ENCODE measurements at regions not wholly inside any gene's neighbourhood (a gene's known extent, or its start where the extent isn't known, plus 50 kb on each side); places are given as distances from the start of the nearest gene placed in this dataset.

DNA sequence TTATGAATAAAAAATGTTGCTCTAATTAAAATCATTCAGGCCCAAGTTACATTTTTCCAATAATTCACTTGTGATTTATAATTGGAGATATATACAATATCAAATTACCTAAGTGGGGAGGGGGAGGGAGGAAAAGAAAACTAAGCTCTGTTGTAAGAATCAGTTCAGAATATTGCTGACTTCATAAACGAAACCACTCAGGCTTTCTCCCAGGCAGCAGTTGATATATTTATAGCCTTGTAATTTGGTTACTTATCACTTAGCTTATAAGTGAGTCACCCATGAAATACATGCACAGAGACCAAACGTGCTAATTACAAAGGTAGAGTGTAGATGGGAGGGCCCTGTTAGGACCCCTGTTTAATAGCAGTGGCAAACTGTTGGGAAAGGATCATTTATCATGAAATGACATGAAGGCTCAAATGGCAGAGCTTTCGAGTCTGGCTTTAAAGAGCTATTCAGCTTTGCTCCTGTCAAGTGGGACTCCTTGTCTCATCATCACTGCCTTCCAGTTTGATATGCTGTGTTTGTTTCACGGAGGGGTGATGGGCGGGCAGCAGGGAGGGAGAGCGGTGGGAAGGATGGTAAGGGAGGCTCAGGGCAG is 105.6 kb upstream of the PGRMC2 start:
- Histone ChIP-seq H3K4me3 (no peak overlapping the region), H3K36me3 (no peaks in the 10 kb centered on the region), H3K27me3 (no peaks in the 10 kb centered on the region), H3K9me3 (no peaks in the 10 kb centered on the region)
- DNase-seq: no peak

DNA sequence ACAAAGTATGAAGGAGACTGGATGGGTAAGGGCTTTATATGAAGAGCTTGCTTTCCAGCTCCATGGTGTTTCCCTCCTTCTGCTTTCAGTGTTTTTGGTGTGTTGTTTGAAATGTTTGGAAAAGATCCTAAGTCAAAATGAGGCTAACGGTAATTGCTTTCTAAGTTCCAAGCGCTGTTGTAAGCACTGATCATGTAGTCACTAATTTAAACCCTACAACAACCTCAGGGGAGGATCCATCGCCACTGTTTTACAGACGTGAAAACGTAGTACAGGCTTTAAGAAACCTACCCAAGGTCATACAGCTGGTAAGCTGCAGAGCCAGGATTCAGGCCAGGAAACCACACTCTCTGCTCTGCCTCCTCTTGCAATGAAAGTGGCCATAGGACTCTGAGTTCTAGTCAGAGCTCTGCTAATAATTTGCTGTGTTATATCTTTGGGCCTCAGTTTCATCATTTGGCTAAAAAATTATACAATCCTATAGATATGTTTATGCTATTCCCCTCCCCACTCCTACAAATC is 102.9 kb upstream of the PGRMC2 start:
- DNase-seq: no peak
- no peak overlapping the region for H3K4me3 ChIP-seq
- H3K27me3 ChIP-seq: no peaks in the 10 kb centered on the region
- H3K9me3 ChIP-seq: no peaks in the 10 kb centered on the region
- H3K36me3 ChIP-seq: no peaks in the 10 kb centered on the region

DNA sequence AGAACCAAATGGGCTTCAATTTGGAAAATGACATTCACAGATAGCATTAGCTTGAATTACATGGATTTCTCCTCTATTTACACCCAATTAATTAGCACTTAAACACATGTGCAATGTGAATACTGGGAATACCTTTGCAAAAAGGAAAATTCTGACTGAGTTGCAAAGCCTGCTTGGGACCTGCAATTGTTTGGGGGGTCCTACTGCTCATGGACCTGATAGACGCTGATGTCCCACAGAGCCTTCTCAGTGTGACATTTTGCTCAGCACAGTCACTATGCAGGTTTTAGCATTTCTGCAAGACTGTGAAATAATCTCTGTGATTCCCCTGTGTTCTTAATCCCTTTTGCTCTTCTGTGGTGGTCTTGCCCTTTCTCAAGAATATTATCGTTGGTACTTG is 101.2 kb upstream of the PGRMC2 start:
- H3K27me3 ChIP-seq: no peaks in the 10 kb centered on the region
- DNase-seq: no peak
- H3K36me3 ChIP-seq: no peaks in the 10 kb centered on the region
- H3K9me3 ChIP-seq: no peaks in the 10 kb centered on the region
- no peak overlapping the region for H3K4me3 ChIP-seq

DNA sequence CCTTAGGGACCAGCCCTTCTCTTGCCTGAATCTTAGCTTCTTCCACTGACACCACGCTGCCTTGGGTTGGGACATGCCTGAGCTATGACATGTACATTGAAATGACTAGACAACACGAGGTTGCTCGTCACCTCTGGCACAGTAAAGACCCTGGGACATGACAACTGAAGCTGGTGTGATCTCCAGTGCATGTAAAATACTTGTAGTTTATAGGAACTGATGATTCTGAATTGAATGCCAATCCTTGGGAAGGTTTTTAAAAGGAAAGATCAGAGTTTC is 100.7 kb upstream of the PGRMC2 start:
- Histone ChIP-seq H3K27me3 (no peaks in the 10 kb centered on the region), H3K9me3 (no peaks in the 10 kb centered on the region), H3K36me3 (no peaks in the 10 kb centered on the region), H3K4me3 (no peak overlapping the region)
- DNase-seq: no peak

DNA sequence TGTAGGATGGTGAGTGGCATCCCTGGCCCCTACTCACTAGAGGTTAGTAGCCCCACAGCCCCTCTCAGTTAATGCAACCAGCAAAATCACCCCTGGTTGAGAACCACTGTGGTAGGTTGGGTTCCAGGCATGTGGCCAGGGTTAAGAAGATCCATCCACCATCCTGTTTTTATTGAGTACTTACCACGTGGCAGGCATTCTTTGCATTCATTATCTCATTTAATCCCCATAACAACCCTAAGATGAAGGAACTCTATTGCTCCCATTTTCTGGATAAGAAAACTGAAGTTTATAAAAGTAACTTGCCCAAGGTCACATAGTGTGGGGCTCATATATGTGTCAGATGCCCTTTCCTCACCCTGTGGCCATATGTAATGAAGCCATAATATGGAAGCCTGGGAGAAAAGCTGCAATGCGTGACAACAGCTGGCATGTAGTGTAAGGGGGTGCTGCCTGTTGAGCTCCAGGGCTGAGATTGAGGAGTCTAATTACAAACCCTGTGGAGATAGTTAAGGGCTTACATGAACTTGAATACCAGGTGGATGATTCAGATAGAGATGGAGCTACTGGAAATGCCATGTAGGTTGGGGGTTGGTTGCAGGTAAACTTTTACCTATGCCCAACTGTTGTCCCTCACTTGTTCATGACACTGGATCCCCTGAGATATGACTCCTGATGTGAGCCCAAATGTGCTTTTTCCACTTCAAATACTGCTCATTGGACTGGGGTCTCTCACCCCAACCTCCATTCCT is 100.2 kb upstream of the PGRMC2 start:
- DNase-seq: no peak
- no peak overlapping the region for H3K4me3 ChIP-seq

DNA sequence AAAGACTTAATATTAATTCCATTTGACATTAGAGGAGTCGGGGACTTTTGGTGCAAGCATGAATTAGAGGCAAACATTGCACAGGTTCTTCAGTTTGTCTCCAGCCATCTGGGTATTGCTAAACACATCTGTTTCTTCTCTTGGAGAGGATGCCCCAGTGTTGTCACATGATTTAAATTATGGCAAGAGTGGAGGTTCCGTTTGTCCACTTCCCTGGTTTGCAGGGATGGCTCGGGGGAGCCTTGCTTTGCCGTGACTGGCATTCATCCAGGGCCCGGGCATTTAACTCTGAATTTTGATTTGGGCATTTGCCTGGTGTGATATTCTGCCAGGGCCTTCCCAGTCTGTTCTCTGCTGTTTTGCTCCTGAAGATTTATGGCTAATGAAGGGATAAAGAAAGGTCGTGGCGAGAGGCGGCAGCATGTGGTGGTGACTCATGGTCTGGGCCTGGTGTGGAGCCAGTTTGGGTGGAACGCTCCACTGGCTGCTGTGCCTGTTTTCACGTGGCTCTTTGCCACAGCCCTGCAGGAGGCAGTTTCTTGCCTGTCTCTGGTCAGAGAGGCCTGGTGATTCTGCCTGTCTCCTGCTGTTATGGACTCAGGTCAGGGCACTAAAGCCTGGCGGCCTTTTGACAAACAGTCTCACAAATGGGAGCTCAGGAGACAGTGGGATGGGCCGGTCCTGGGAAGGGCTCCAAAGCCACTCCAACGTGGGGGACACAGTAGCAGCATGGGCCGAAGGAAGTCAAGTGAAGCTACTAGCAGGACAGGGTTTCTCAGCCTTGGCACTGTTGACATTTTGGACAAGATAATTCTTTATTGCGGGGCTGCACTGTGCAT is 99.4 kb upstream of the PGRMC2 start:
- no peaks in the 10 kb centered on the region for H3K27me3 ChIP-seq
- no peaks in the 10 kb centered on the region for H3K9me3 ChIP-seq
- H3K4me3 ChIP-seq: no peak overlapping the region
- DNase-seq: peak; percentile 96
- no peaks in the 10 kb centered on the region for H3K36me3 ChIP-seq

More for the DNA sequence above, 100.2 kb upstream of the PGRMC2 start:
- Histone ChIP-seq H3K27me3 (no peaks in the 10 kb centered on the region), H3K36me3 (no peaks in the 10 kb centered on the region), H3K9me3 (no peaks in the 10 kb centered on the region)

DNA sequence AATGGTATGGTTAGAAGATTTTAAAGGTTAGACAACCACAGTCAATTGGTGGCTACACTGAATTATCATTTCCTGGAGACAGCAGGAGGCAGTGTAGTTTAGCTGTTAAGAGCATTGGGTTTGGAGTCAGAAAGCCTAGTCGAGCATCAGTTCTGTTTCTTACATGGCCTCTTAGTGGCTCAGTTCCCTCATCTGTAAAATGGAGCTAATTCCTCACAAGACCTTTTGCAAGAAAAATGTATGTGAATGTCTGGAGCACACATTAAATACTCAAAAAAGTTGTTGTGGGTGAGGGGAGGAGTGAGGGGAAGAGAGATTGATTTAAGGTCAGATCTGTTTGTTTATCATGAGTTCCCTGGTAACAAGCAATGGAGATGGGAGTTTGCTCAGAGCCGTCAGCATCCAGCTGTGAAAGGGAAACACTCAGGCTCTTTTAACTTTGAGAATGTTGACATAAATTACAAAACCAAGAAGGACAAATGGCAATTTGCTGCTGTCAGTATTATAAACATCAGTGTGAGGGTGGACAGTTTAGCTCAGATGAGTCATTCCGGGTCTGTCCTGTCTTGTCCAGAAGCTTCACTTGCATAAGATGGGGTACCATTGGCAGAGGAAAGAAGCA is 98.2 kb upstream of the PGRMC2 start:
- Histone ChIP-seq H3K9me3 (no peaks in the 10 kb centered on the region), H3K36me3 (no peaks in the 10 kb centered on the region), H3K27me3 (no peaks in the 10 kb centered on the region), H3K4me3 (no peak overlapping the region)
- DNase-seq: peak; percentile 21

DNA sequence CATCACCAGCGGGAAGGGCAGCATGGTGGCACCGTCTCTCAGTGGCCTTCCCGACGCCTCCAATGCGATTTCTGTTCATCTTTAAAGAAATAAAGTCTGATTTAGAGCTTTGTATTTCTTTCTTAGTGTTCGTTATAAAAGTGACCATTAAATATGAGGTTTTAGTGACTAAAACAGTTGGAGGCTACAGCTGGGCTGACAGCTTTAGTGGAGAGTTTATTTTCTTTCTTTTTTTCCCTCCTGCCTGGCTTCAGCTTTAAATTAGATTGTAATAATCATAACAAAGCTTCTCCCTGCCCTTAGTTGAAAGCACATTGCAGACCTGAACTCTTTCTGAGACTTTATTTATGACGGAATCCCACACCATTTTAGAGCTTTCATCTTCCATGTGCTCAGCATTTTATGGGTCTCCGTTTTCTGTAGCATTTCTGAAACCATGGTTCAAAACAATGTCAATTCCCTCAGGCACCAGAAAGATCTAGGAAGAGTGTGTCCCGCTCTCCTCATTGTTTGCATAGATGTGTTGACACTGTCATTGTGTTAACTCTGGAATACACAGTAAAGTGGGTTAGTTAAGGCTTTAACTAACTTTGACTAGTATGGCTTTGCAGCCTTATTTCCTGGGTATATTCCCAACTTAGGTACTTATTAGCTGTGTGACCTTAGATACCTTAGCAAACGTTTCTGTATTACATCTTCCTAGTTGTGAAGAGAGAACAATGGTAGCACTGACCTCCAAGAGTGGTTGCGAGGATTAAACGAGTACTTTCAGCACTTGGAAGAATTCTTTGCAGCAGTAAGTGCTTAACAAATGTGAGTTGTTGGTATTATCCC is 97.4 kb upstream of the PGRMC2 start:
- DNase-seq: no peak
- no peaks in the 10 kb centered on the region for H3K27me3 ChIP-seq
- H3K36me3 ChIP-seq: no peaks in the 10 kb centered on the region
- H3K4me3 ChIP-seq: no peak overlapping the region
- no peaks in the 10 kb centered on the region for H3K9me3 ChIP-seq

DNA sequence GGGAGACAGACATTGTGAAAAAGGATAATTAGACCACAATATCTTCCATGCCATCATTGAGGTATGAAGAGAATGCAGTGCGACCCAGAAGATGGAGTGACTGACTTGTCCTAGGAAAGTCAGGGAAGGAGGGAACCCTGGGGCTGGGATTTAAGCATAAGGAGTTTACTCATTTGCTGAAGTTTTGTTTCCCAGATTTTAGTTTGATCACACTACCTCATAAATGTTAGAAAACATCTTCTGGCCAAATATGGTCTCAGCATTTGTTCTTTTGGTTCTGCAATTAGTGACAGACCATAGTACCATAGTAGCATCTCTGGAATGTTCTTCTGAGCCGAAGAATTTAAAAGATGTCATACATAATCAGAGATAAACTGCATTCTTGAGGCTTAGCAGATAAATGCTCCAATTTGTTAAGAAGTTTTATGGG is 96.5 kb upstream of the PGRMC2 start:
- Histone ChIP-seq H3K9me3 (no peaks in the 10 kb centered on the region), H3K4me3 (no peak overlapping the region)
- DNase-seq: no peak

DNA sequence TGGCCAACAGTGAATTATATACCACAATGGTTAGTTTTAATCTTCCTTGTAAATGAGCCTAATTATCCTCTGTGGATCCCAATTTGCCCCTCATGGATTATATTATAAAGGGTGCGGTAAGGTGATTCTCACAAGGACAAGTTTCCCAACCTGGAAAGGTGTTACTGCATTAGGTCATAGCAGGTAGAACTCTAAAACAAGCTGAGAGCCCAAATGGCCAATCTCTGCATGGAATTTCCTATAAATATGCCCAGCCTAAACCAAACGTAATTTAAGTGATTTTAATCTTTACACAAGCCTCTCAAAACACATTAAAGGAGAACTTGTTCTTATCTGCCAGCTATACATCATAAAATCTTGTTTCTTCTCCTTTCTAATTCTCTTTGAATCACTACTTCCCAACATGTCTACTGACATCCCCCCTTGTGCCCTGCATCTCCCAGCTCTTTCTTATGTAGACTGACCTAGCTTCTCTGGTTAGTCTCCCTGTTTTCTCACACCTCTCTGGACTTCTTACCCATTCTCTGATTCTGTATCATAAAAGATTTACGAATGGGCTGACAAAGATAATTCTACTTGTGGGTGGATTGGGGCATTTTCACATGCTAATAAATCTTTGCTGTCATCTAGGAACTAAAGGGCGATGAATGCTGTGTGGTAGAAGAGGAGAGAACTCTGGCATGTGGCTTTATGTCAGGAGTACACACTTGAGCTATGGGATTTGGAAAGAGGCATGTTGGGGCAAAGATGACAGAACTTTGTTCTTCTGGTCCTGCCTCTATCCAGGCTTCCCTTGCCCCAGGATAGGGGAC is 94.3 kb upstream of the PGRMC2 start:
- Histone ChIP-seq H3K27me3 (no peaks in the 10 kb centered on the region), H3K4me3 (no peak overlapping the region), H3K9me3 (no peaks in the 10 kb centered on the region), H3K36me3 (no peaks in the 10 kb centered on the region)
- DNase-seq: no peak

More for the DNA sequence above, 96.5 kb upstream of the PGRMC2 start:
- Histone ChIP-seq H3K36me3 (no peaks in the 10 kb centered on the region), H3K27me3 (no peaks in the 10 kb centered on the region)

DNA sequence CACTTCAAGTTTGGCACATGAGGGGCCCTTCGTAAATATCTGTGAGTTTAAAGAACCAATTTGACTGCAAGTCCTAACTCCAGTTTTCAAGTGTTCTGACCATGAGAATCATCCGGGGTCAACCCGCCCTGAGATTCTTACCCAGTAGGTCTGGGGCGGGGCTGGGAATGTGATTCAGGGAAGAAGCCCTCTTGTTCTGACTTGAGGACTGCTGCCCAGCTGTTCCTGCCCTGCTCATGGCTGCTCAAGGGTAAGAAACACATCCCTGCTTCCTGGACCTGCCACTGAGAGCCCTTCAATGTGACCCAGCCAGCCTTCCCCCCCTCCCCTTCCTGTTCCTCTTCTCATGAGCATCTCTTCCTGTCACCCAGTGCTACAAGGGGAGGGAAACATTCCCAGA is 92.7 kb upstream of the PGRMC2 start:
- DNase-seq: no peak
- no peaks in the 10 kb centered on the region for H3K36me3 ChIP-seq
- H3K4me3 ChIP-seq: no peak overlapping the region

DNA sequence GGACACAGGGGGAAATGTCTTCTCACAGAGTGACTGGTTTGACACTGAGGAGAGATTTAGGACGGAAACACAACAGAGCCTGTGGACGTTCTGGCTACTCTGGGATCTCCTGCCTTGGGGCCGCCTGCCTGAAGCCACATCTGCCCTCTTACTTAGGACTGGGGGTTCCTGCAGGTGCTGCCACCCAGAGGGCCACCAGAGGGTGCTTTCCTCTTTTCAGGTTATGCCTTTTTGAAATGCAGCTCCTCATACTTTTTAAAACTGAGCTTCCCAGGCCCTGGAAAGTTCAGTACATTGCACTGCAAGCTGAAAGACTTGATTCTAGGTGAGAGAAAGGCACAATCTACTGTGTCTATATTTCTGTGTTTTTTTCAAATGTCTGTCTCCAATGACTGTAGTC is 92.2 kb upstream of the PGRMC2 start:
- H3K9me3 ChIP-seq: no peaks in the 10 kb centered on the region
- no peaks in the 10 kb centered on the region for H3K36me3 ChIP-seq
- H3K27me3 ChIP-seq: no peaks in the 10 kb centered on the region
- no peak overlapping the region for H3K4me3 ChIP-seq
- DNase-seq: peak; percentile 31

More for the DNA sequence above, 92.7 kb upstream of the PGRMC2 start:
- H3K27me3 ChIP-seq: no peaks in the 10 kb centered on the region
- no peaks in the 10 kb centered on the region for H3K9me3 ChIP-seq

DNA sequence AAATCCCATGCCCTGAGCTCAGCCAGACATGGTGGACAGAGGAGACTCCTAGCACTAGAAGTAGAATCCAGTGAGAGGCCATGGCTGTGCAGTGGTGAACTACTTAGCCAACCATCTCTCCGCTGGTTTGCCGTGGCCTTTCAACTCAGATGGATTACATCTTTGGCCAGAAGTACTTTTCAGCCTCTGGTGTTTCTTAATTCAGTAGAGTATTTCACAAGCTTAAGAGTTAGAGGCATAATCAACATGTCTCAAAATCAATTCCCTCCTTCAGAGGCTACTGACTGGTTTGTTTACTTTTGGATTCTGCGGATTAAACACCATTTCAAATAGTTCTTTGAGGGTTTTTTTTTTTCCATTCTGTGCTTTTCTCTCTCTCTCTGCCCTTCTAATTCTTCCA is 91.1 kb upstream of the PGRMC2 start:
- DNase-seq: no peak
- H3K9me3 ChIP-seq: no peaks in the 10 kb centered on the region
- no peak overlapping the region for H3K4me3 ChIP-seq
- no peaks in the 10 kb centered on the region for H3K27me3 ChIP-seq
- no peaks in the 10 kb centered on the region for H3K36me3 ChIP-seq

DNA sequence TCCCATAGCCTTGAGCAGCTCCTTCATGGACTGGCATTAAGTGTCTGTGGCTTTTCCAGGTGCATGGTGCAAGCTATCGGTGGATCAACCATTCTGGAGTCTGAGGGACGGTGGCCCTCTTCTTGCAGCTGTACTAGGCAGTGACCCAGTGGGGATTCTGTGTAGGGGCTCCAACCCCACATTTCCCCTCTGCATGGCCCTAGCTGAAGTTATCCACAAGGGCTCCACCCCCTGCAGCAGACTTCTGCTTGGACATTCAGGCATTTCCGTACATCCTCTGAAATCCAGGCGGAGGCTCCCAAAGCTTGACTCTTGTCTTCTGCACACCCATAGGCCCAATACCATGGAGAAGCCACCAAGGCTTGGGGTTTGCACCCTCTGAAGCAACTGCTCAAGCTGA is 89.3 kb upstream of the PGRMC2 start:
- H3K36me3 ChIP-seq: no peaks in the 10 kb centered on the region
- no peak for DNase-seq
- H3K4me3 ChIP-seq: no peak overlapping the region
- no peaks in the 10 kb centered on the region for H3K27me3 ChIP-seq
- no peaks in the 10 kb centered on the region for H3K9me3 ChIP-seq

DNA sequence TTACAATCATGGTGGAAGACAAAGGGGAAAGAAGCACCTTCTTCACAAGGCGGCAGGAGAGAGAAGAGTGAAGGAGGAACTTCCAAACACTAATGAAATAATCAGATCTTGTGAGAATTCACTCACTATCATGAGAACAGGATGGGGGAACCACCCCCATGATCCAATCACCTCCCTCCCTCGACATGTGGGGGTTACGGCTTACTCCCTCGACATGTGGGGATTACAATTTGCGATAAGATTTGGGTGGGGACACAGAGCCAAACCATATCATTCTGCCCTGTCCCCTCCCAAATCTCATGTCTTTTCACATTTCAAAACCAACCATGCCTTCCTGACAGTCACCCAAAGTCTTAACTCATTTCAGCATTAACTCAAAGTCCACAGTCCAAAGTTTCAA is 88.7 kb upstream of the PGRMC2 start:
- H3K27me3 ChIP-seq: no peaks in the 10 kb centered on the region
- H3K36me3 ChIP-seq: no peaks in the 10 kb centered on the region
- H3K9me3 ChIP-seq: no peaks in the 10 kb centered on the region
- no peak for DNase-seq
- H3K4me3 ChIP-seq: no peak overlapping the region

DNA sequence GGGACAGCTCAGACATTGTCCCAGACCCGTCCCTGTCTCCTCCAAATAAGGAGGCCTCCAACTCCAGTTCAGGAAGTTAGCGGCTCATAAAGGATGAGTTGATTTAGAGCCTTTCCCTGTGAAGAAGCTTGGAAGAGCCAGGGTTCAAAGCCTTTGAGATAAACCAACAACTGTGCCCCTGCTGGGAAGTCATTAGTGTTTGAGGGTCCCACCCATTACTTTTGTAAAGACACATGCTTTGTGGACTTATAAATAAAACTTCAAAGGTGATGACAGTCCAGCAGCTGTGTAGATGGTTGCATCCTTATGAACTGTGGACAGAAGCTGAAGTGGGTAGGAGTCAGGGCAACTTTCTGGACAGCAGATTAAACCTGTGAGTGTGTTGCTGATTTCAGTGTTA is 86.0 kb upstream of the PGRMC2 start:
- Histone ChIP-seq H3K36me3 (no peaks in the 10 kb centered on the region), H3K9me3 (no peaks in the 10 kb centered on the region), H3K27me3 (no peaks in the 10 kb centered on the region), H3K4me3 (no peak overlapping the region)
- no peak for DNase-seq
